OCI-LY1 (cell line): ENCODE measurements at regions not wholly inside any gene's neighbourhood (a gene's known extent, or its start where the extent isn't known, plus 50 kb on each side); places are given as distances from the start of the nearest gene placed in this dataset.

Source experiments
- EZH2 ChIP-seq: fragments of 200-600 bp; sonication (generic), shearing (Covaris generic); IDR thresholded peaks from 2 replicates; pipeline ENCODE4 v1.8.0; 2017; ENCODE audit warnings: borderline replicate concordance, mixed run types, mild to moderate bottlenecking, antibody characterized with exemption, low read length, moderate library complexity, mixed read lengths
- TF ChIP-seq, protein P1 (sequence below): fragments of 200-600 bp; sonication (generic), shearing (Covaris generic); IDR thresholded peaks from 2 replicates; pipeline ENCODE4 v1.5.1; 2017; ENCODE audit warnings: mild to moderate bottlenecking, antibody characterized with exemption, low read length, moderate library complexity, mixed read lengths

GRCh38 chr3:59101231-59101736 lies 51.5 kb upstream of the CFAP20DC start:
- TF ChIP-seq, protein P1, sequence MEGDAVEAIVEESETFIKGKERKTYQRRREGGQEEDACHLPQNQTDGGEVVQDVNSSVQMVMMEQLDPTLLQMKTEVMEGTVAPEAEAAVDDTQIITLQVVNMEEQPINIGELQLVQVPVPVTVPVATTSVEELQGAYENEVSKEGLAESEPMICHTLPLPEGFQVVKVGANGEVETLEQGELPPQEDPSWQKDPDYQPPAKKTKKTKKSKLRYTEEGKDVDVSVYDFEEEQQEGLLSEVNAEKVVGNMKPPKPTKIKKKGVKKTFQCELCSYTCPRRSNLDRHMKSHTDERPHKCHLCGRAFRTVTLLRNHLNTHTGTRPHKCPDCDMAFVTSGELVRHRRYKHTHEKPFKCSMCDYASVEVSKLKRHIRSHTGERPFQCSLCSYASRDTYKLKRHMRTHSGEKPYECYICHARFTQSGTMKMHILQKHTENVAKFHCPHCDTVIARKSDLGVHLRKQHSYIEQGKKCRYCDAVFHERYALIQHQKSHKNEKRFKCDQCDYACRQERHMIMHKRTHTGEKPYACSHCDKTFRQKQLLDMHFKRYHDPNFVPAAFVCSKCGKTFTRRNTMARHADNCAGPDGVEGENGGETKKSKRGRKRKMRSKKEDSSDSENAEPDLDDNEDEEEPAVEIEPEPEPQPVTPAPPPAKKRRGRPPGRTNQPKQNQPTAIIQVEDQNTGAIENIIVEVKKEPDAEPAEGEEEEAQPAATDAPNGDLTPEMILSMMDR: no peak
- TF ChIP-seq EZH2: no peak
